KMS-11 (cell line): ENCODE measurements at regions not wholly inside any gene's neighbourhood (a gene's known extent, or its start where the extent isn't known, plus 50 kb on each side); places are given as distances from the start of the nearest gene placed in this dataset.

Source experiments
- H2AFZ ChIP-seq: fragments of 200-600 bp; sonication (generic); 2 replicates; pipeline ENCODE4 v1.6.1; 2016; ENCODE audit warnings: antibody characterized with exemption, mixed run types, low read depth
- H3K27ac ChIP-seq: fragments of 200-600 bp; sonication (generic); 2 replicates; pipeline ENCODE4 v1.6.1; 2016; ENCODE audit warnings: mild to moderate bottlenecking, mixed run types
- H3K27me3 ChIP-seq: fragments of 200-600 bp; sonication (generic); 2 replicates; pipeline ENCODE4 v1.6.1; 2017; ENCODE audit warnings: mild to moderate bottlenecking, low read depth, mixed run types, moderate library complexity; ENCODE audit not compliant: insufficient read depth
- H3K36me3 ChIP-seq: fragments of 200-600 bp; sonication (generic); 2 replicates; pipeline ENCODE4 v1.6.1; 2017; ENCODE audit warnings: mild to moderate bottlenecking, mixed run types; ENCODE audit not compliant: insufficient read depth
- H3K4me1 ChIP-seq: fragments of 200-600 bp; sonication (generic); 2 replicates; pipeline ENCODE4 v1.6.1; 2016; ENCODE audit warnings: mild to moderate bottlenecking, low read depth, mixed run types; ENCODE audit not compliant: poor library complexity, severe bottlenecking
- H3K4me2 ChIP-seq: fragments of 200-600 bp; sonication (generic); 2 replicates; pipeline ENCODE4 v1.7.0; 2016; ENCODE audit warnings: mild to moderate bottlenecking, mixed run types
- H3K4me3 ChIP-seq: fragments of 200-600 bp; sonication (generic); IDR thresholded peaks from 2 replicates; pipeline ENCODE4 v1.6.1; 2017; ENCODE audit warnings: low read depth, low read length, mixed read lengths; ENCODE audit not compliant: insufficient read depth
- H3K79me2 ChIP-seq: fragments of 200-600 bp; sonication (generic); 2 replicates; pipeline ENCODE4 v1.6.1; 2016; ENCODE audit warnings: low read depth, mixed run types; ENCODE audit not compliant: insufficient read depth
- H3K9ac ChIP-seq: fragments of 200-600 bp; sonication (generic); 2 replicates; pipeline ENCODE4 v1.6.1; 2016; ENCODE audit warnings: mild to moderate bottlenecking, mixed run types
- H4K20me1 ChIP-seq: fragments of 200-600 bp; sonication (generic); 2 replicates; pipeline ENCODE4 v1.6.1; 2016; ENCODE audit warnings: mild to moderate bottlenecking, mixed run types; ENCODE audit not compliant: insufficient read depth
- TF ChIP-seq, protein P1 (sequence below): fragments of 200-600 bp; sonication (generic); conservative IDR thresholded peaks from 2 replicates; pipeline ENCODE4 v1.6.1; 2017; ENCODE audit warnings: low read depth, mild to moderate bottlenecking, antibody characterized with exemption, low read length, moderate library complexity, mixed read lengths

DNA sequence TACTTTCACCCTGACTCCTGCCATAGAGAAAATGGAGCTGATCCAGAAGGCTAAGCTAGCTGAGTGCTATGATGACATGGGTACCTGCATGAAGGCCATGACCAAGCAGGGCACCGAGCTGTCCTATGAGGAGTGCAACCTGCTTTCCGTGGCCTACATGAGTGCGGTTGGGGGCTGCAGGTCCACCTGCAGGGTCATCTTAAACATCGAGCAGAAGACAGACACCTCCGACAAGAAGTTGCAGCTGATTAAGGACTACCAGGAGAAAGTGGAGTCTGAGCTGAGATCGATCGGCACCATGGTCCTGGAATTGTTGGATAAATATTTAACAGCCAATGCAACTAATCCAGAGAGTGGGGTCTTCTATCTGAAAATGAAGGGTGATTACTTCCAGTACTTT is 438.0 kb downstream of the TMA16 start:
- Histone ChIP-seq H3K4me3 (no peak overlapping the region), H3K4me2 (no peak overlapping the region), H3K27ac (no peak overlapping the region), H3K9ac (no peak overlapping the region), H4K20me1 (no peaks in the 10 kb centered on the region), H2AFZ (no peak overlapping the region), H3K4me1 (no peaks in the 10 kb centered on the region), H3K27me3 (no peaks in the 10 kb centered on the region), H3K36me3 (no peaks in the 10 kb centered on the region), H3K79me2 (no peaks in the 10 kb centered on the region)
- TF ChIP-seq, protein P1, sequence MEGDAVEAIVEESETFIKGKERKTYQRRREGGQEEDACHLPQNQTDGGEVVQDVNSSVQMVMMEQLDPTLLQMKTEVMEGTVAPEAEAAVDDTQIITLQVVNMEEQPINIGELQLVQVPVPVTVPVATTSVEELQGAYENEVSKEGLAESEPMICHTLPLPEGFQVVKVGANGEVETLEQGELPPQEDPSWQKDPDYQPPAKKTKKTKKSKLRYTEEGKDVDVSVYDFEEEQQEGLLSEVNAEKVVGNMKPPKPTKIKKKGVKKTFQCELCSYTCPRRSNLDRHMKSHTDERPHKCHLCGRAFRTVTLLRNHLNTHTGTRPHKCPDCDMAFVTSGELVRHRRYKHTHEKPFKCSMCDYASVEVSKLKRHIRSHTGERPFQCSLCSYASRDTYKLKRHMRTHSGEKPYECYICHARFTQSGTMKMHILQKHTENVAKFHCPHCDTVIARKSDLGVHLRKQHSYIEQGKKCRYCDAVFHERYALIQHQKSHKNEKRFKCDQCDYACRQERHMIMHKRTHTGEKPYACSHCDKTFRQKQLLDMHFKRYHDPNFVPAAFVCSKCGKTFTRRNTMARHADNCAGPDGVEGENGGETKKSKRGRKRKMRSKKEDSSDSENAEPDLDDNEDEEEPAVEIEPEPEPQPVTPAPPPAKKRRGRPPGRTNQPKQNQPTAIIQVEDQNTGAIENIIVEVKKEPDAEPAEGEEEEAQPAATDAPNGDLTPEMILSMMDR, result no peak

DNA sequence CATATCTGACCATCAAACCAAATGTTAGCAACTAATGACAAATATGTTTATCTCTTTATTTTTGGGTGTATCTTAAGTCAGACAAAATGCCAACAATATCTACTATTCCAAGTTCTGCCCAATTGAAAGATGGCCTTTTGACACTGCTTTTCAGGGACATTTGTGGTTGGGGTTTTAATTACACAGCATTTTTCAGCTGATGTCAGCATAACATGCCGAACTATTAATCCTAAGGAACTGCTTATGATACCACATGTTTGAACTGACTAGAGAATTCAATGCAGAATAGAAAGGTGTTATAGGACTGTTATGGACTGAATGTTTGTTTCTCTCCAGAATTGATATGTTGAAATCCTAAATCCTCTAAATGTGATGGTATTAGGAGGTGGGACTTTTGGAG is 445.1 kb downstream of the TMA16 start:
- no peak overlapping the region for H2AFZ ChIP-seq
- no peak overlapping the region for H3K9ac ChIP-seq
- H3K79me2 ChIP-seq, result no peaks in the 10 kb centered on the region
- H3K4me2 ChIP-seq, result no peak overlapping the region
- no peaks in the 10 kb centered on the region for H3K27me3 ChIP-seq
- TF ChIP-seq, protein P1, result no peak
- no peaks in the 10 kb centered on the region for H4K20me1 ChIP-seq
- no peaks in the 10 kb centered on the region for H3K4me1 ChIP-seq
- no peak overlapping the region for H3K4me3 ChIP-seq
- no peak overlapping the region for H3K27ac ChIP-seq
- no peaks in the 10 kb centered on the region for H3K36me3 ChIP-seq

DNA sequence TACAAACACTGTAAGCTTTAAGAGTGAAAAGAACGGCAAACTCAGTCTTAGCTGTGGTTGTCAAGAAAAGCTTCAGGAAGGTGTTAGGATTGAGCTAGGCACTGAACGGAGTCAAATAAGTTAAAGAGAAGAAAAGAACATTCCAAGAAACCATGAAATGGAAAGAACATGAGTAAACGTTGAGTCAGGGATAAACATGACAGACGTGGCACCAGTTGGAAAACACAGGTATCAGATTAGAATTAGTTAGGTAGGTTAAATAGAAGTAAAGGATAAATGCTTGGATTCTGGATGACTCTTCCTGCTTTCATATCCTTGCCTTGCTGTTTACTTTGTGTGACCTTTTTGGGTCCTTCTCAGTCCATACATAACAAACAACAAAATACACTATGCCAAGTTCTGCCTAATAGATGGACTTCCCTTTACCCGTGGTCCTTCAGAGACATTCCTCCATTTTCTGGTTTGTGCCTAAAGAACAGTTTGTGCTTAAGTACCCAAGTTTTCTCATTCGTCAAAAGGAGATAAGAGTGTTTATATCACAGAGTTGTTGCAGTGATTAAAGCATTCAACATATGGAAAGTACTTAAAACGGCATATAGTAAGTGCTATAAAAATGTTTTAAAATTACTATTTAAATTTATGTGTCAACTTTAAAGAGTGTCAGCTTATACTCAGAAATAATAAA is 446.9 kb downstream of the TMA16 start:
- no peaks in the 10 kb centered on the region for H4K20me1 ChIP-seq
- H2AFZ ChIP-seq, result no peak overlapping the region
- TF ChIP-seq, protein P1, result no peak
- H3K4me3 ChIP-seq, result no peak overlapping the region
- no peaks in the 10 kb centered on the region for H3K4me1 ChIP-seq
- H3K27me3 ChIP-seq, result no peaks in the 10 kb centered on the region
- no peaks in the 10 kb centered on the region for H3K79me2 ChIP-seq
- no peaks in the 10 kb centered on the region for H3K36me3 ChIP-seq
- no peak overlapping the region for H3K9ac ChIP-seq
- H3K4me2 ChIP-seq, result no peak overlapping the region
- H3K27ac ChIP-seq, result no peak overlapping the region

DNA sequence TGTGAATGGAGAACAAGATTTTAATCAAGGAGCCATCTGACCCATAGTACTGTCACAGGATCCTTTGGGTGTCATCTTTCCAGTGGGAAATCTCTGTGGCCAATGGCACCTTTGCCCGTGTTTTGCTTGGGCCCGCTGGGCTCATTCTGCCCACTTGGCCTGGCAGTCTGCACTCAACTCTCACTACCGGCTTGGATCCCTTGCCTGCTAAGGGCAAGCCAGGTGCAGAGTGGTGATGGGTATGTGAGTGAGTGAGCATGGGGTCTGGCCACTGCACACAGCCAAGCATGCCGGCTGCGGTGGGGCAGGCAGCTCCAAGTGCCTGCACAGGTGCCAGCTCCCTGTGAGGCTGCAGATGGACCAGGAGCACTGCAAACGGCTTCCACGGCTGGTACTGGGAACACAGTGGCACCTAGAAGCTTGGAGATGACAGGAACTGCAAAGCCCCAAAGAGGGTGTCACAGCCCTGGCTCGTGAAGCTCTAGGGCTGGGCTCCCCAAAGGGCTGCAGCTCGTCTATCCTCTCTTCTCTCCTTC is 454.5 kb downstream of the TMA16 start:
- H4K20me1 ChIP-seq, result no peaks in the 10 kb centered on the region
- TF ChIP-seq, protein P1, result no peak
- H2AFZ ChIP-seq, result no peak overlapping the region
- no peaks in the 10 kb centered on the region for H3K27me3 ChIP-seq
- no peaks in the 10 kb centered on the region for H3K79me2 ChIP-seq
- no peak overlapping the region for H3K4me3 ChIP-seq
- no peak overlapping the region for H3K4me2 ChIP-seq
- H3K9ac ChIP-seq, result no peak overlapping the region
- H3K36me3 ChIP-seq, result no peaks in the 10 kb centered on the region
- H3K27ac ChIP-seq, result no peak overlapping the region
- H3K4me1 ChIP-seq, result no peaks in the 10 kb centered on the region
